Large intestine (tissue), 3 donors: ENCODE measurements at regions not wholly inside any gene's neighbourhood (a gene's known extent, or its start where the extent isn't known, plus 50 kb on each side); places are given as distances from the start of the nearest gene placed in this dataset.
"Not testable (repeated sequence)": the region's sequence is repeated elsewhere in the genome, so short reads cannot be mapped to it uniquely, and the experiment has no call there.

Source experiments
- DNase-seq, 2 donors: peaks; one replicate each; pipeline versions ENCODE4 v3.0.0 to v3.0.0-alpha.2; 2013
- H3K27ac ChIP-seq: one replicate; pipeline ENCODE4 v1.5.1; 2013; ENCODE audit warnings: low read length
- H3K27me3 ChIP-seq: 2 replicates; pipeline ENCODE4 v1.6.1; 2013; ENCODE audit warnings: low read length; ENCODE audit not compliant: control insufficient read depth, insufficient read depth
- H3K36me3 ChIP-seq: 2 replicates; pipeline ENCODE4 v1.6.1; 2013; ENCODE audit warnings: low read length; ENCODE audit not compliant: control insufficient read depth, insufficient read depth
- H3K4me1 ChIP-seq: one replicate; pipeline ENCODE4 v1.6.1; 2013; ENCODE audit warnings: low read length; ENCODE audit not compliant: control insufficient read depth, insufficient read depth
- H3K4me3 ChIP-seq: one replicate; pipeline ENCODE4 v1.5.1; 2013; ENCODE audit warnings: low read length
- H3K9me3 ChIP-seq: one replicate; pipeline ENCODE4 v1.6.1; 2013; ENCODE audit warnings: mild to moderate bottlenecking, low read depth, low read length, moderate library complexity; ENCODE audit not compliant: control insufficient read depth
- WGBS: methylation state at CpG from one replicate; pipeline ENCODE4 v1.1.5; 2013; ENCODE audit warnings: low lambda C conversion rate; ENCODE audit not compliant: insufficient coverage; 5-methylcytosine and 5-hydroxymethylcytosine counted together

- Histone ChIP-seq H3K27ac (no peak overlapping the region), H3K9me3 (no peaks in the 10 kb centered on the region), H3K36me3 (no peaks in the 10 kb centered on the region), H3K4me1 (no peaks in the 10 kb centered on the region), H3K27me3 (no peaks in the 10 kb centered on the region), H3K4me3 (no peak overlapping the region)
- no peak for DNase-seq
- WGBS: 94% methylated on average over 2 of the region's 2 CpGs
Observed at GRCh38 chr13:91053318-91054065, 294.0 kb upstream of the MIR17HG start.

GRCh38 chr13:91054902-91055301 is 292.6 kb upstream of the MIR17HG start:
- WGBS: no CpG with 5 or more reads among the region's 1 CpG

DNA sequence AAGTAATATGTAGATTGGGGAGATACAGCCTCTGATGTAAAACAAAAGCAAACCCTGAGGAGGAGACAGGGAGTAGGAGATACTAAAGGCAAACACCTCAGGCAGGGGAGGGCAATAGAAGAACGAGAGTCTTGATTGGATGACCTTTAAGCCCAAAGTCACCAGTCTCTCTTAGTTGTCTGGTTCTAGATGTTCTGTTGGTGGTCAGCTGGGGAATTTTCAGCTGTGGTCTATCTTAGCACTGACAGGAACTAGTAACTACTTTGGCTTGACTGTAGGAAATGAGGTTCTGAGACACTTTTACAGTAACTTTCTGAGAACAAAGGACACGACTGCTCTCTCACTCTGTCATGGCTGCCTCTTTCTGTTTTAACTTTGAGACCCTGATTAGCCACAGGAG is 290.7 kb upstream of the MIR17HG start:
- Histone ChIP-seq H3K27me3 (no peaks in the 10 kb centered on the region), H3K4me1 (no peaks in the 10 kb centered on the region), H3K9me3 (no peaks in the 10 kb centered on the region), H3K4me3 (no peak overlapping the region), H3K36me3 (no peaks in the 10 kb centered on the region), H3K27ac (no peak overlapping the region)
- DNase-seq: no peak
- no CpG with 5 or more reads among the region's 2 CpGs for WGBS

More at GRCh38 chr13:91054902-91055301, 292.6 kb upstream of the MIR17HG start:
- H3K27me3 ChIP-seq: no peaks in the 10 kb centered on the region
- no peak overlapping the region for H3K27ac ChIP-seq
- DNase-seq: no peak
- H3K9me3 ChIP-seq: no peaks in the 10 kb centered on the region
- no peak overlapping the region for H3K4me3 ChIP-seq
- no peaks in the 10 kb centered on the region for H3K4me1 ChIP-seq
- no peaks in the 10 kb centered on the region for H3K36me3 ChIP-seq

GRCh38 chr13:91057507-91057906 is 290.0 kb upstream of the MIR17HG start:
- 100% methylated on average over 1 of the region's 2 CpGs for WGBS
- not testable (repeated sequence) for H3K27me3 ChIP-seq, H3K36me3 ChIP-seq, DNase-seq, H3K4me3 ChIP-seq, H3K4me1 ChIP-seq, H3K9me3 ChIP-seq, H3K27ac ChIP-seq

- no CpG with 5 or more reads among the region's 2 CpGs for WGBS
- DNase-seq: no peak
- no peaks in the 10 kb centered on the region for H3K27me3 ChIP-seq
- H3K4me3 ChIP-seq: no peak overlapping the region
- H3K9me3 ChIP-seq: no peaks in the 10 kb centered on the region
- no peaks in the 10 kb centered on the region for H3K4me1 ChIP-seq
- no peaks in the 10 kb centered on the region for H3K36me3 ChIP-seq
- no peak overlapping the region for H3K27ac ChIP-seq
Observed at GRCh38 chr13:91058066-91058465, 289.4 kb upstream of the MIR17HG start.

GRCh38 chr13:91058919-91059318 is 288.6 kb upstream of the MIR17HG start:
- Histone ChIP-seq H3K36me3 (no peaks in the 10 kb centered on the region), H3K4me1 (no peaks in the 10 kb centered on the region), H3K27ac (no peak overlapping the region), H3K27me3 (no peaks in the 10 kb centered on the region), H3K4me3 (no peak overlapping the region), H3K9me3 (no peaks in the 10 kb centered on the region)
- DNase-seq: no peak

- no peak for DNase-seq
- Histone ChIP-seq H3K4me3 (no peak overlapping the region), H3K9me3 (no peaks in the 10 kb centered on the region), H3K27ac (no peak overlapping the region), H3K36me3 (no peaks in the 10 kb centered on the region), H3K27me3 (no peaks in the 10 kb centered on the region), H3K4me1 (no peaks in the 10 kb centered on the region)
- no CpG with 5 or more reads among the region's 4 CpGs for WGBS
Observed at GRCh38 chr13:91066745-91067144, 280.7 kb upstream of the MIR17HG start.

GRCh38 chr13:91072486-91072885 is 275.0 kb upstream of the MIR17HG start:
- Histone ChIP-seq H3K4me3 (no peak overlapping the region), H3K4me1 (no peaks in the 10 kb centered on the region), H3K27me3 (no peaks in the 10 kb centered on the region), H3K36me3 (no peaks in the 10 kb centered on the region), H3K9me3 (no peaks in the 10 kb centered on the region), H3K27ac (no peak overlapping the region)
- no peak for DNase-seq
- 100% methylated on average over 1 of the region's 2 CpGs for WGBS

DNA sequence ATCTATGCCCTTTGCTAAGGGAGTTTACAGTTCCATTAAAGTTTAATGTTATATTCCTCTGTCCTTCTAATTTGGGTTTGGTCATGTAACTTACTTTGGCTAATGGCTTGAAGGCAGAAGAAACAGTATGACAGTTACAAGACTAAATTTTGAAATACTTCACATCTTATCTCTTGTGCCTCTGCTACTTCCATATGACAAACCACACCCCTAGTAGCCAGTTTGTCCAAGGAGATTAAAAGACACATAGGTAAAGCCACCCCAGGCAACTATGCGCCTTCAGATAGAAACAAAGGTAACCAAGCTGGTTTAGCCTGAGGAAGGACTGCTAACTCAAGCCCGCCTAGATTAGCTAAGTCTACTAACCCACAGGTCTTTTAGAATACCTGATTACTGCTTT is 273.4 kb upstream of the MIR17HG start:
- DNase-seq: no peak
- WGBS: no CpG with 5 or more reads among the region's 2 CpGs
- Histone ChIP-seq H3K4me3 (no peak overlapping the region), H3K9me3 (no peaks in the 10 kb centered on the region), H3K4me1 (no peaks in the 10 kb centered on the region), H3K27me3 (no peaks in the 10 kb centered on the region), H3K27ac (no peak overlapping the region), H3K36me3 (no peaks in the 10 kb centered on the region)

DNA sequence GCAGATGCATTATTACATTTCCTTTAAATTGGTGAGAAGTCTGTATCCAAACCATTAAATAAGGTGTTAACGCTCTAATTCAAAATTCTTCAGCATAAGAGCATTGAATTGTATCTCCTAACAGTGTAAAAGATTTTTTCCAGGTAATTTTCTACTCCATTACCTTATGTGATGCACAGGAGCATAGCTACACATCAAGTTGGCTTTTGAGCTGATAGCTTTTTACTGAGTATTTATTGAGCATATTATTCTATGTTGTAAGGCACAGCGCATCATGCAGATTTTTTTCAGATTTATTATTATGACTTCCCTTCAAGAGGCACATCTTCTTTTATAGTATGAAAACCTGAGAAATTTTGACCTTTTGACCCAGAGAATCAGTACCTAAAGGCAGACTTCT is 270.7 kb upstream of the MIR17HG start:
- H3K27ac ChIP-seq: no peak overlapping the region
- no peaks in the 10 kb centered on the region for H3K9me3 ChIP-seq
- H3K36me3 ChIP-seq: no peaks in the 10 kb centered on the region
- H3K27me3 ChIP-seq: no peaks in the 10 kb centered on the region
- no peak for DNase-seq
- no peak overlapping the region for H3K4me3 ChIP-seq
- no peaks in the 10 kb centered on the region for H3K4me1 ChIP-seq
- WGBS: 100% methylated on average over 1 of the region's 2 CpGs

- H3K4me1 ChIP-seq: no peaks in the 10 kb centered on the region
- no peaks in the 10 kb centered on the region for H3K9me3 ChIP-seq
- no peaks in the 10 kb centered on the region for H3K36me3 ChIP-seq
- no peak overlapping the region for H3K4me3 ChIP-seq
- WGBS: 46% methylated on average over 4 of the region's 4 CpGs
- no peak for DNase-seq
- H3K27me3 ChIP-seq: no peaks in the 10 kb centered on the region
- H3K27ac ChIP-seq: no peak overlapping the region
Observed at GRCh38 chr13:91078093-91078679, 269.3 kb upstream of the MIR17HG start.
